ENCODE measurements at regions not wholly inside any gene's neighbourhood (a gene's known extent, or its start where the extent isn't known, plus 50 kb on each side); places are given as distances from the start of the nearest gene placed in this dataset.
A peak's percentile ranks its signal among the peaks of the same experiment; 100 is the strongest.
"Not testable (repeated sequence)": the region's sequence is repeated elsewhere in the genome, so short reads cannot be mapped to it uniquely, and the experiment has no call there.

- Histone ChIP-seq H3K27me3 (no peaks in the 10 kb centered on the region), H3K27ac (no peak overlapping the region), H3K36me3 (no peaks in the 10 kb centered on the region), H3K4me3 (no peak overlapping the region), H3K9me3 (no peaks in the 10 kb centered on the region), H3K4me1 (no peaks in the 10 kb centered on the region)
- no peak for TF ChIP-seq CTCF (IDR thresholded peaks at IDR 0.05)
- DNase-seq (ENCODE audit: low spot score), result no peak
Observed at GRCh38 chr7:84921154-84921553, 265.7 kb downstream of the SEMA3D start.

- not testable (repeated sequence) for H3K27me3 ChIP-seq; H3K4me3 ChIP-seq; H3K9me3 ChIP-seq; H3K27ac ChIP-seq; DNase-seq (ENCODE audit: low spot score); H3K36me3 ChIP-seq; H3K4me1 ChIP-seq
Observed at GRCh38 chr7:84916973-84917372, 269.9 kb downstream of the SEMA3D start.

- Histone ChIP-seq H3K36me3 (no peaks in the 10 kb centered on the region), H3K27me3 (no peaks in the 10 kb centered on the region), H3K27ac (no peak overlapping the region), H3K4me1 (no peaks in the 10 kb centered on the region), H3K9me3 (no peaks in the 10 kb centered on the region), H3K4me3 (no peak overlapping the region)
- no peak for DNase-seq (ENCODE audit: low spot score)
- TF ChIP-seq CTCF (IDR thresholded peaks at IDR 0.05), result no peak
Observed at GRCh38 chr7:84916161-84916560, 270.7 kb downstream of the SEMA3D start.

- TF ChIP-seq CTCF (IDR thresholded peaks at IDR 0.05), result peak in 1 of 2 donors; percentile 21
- no peak overlapping the region for H3K27ac ChIP-seq
- no peaks in the 10 kb centered on the region for H3K4me1 ChIP-seq
- no peak for DNase-seq (ENCODE audit: low spot score)
- H3K27me3 ChIP-seq, result no peaks in the 10 kb centered on the region
- H3K9me3 ChIP-seq, result no peaks in the 10 kb centered on the region
- H3K4me3 ChIP-seq, result no peak overlapping the region
- no peaks in the 10 kb centered on the region for H3K36me3 ChIP-seq
Observed at GRCh38 chr7:84914598-84914997, 272.3 kb downstream of the SEMA3D start.

GRCh38 chr7:84913731-84914130 lies 273.1 kb downstream of the SEMA3D start:
- H3K36me3 ChIP-seq, result no peaks in the 10 kb centered on the region
- H3K27me3 ChIP-seq, result no peaks in the 10 kb centered on the region
- no peaks in the 10 kb centered on the region for H3K4me1 ChIP-seq
- H3K4me3 ChIP-seq, result no peak overlapping the region
- H3K27ac ChIP-seq, result no peak overlapping the region
- no peaks in the 10 kb centered on the region for H3K9me3 ChIP-seq
- no peak for TF ChIP-seq CTCF (IDR thresholded peaks at IDR 0.05)
- DNase-seq (ENCODE audit: low spot score), result no peak

- no peaks in the 10 kb centered on the region for H3K27me3 ChIP-seq
- no peak for DNase-seq (ENCODE audit: low spot score)
- H3K4me1 ChIP-seq, result no peaks in the 10 kb centered on the region
- TF ChIP-seq CTCF (IDR thresholded peaks at IDR 0.05), result no peak
- H3K36me3 ChIP-seq, result no peaks in the 10 kb centered on the region
- H3K9me3 ChIP-seq, result no peaks in the 10 kb centered on the region
- no peak overlapping the region for H3K27ac ChIP-seq
- no peak overlapping the region for H3K4me3 ChIP-seq
Observed at GRCh38 chr7:84912993-84913635, 273.7 kb downstream of the SEMA3D start.

All from right atrium auricular region (tissue), 2 donors.